ENCODE measurements at regions not wholly inside any gene's neighbourhood (a gene's known extent, or its start where the extent isn't known, plus 50 kb on each side); places are given as distances from the start of the nearest gene placed in this dataset.

DNA sequence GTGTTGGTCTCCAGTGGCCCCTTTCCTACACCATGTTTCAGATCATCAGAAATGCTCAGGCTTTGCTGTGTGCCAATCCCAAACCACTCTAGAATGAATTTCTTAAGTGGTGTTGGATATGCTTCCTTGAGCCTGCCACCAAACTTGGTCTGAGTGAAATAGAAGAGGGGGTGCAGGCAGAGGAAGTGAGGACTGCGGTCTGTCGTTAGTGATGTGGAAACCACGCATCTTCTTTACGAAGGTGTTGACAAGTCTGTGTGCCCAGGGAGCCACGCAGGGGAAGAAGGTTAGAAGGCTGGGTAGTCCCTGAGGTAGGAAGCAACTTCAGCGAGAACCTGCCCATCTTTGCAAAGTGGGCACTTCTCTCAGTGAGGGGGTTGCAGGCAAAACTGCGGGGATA is 187.4 kb upstream of the NAV2 start:
- TF ChIP-seq MYC (IDR thresholded peaks at IDR 0.05; ENCODE audit: low read depth, low read length) = no peak
- TF ChIP-seq CTCF (IDR thresholded peaks at IDR 0.05; ENCODE audit: low read depth, low read length) = no peak

Measured in NB4 (cell line).